ENCODE measurements at regions not wholly inside any gene's neighbourhood (a gene's known extent, or its start where the extent isn't known, plus 50 kb on each side); places are given as distances from the start of the nearest gene placed in this dataset.
A peak's percentile ranks its signal among the peaks of the same experiment; 100 is the strongest.

- no peak for DNase-seq (ENCODE audit: low read depth, low spot score)
- H3K27ac ChIP-seq = no peak overlapping the region
These were observed 84.7 kb upstream of the TSPAN8 start for GRCh38 chr12:71242511-71242910.

- no peak for DNase-seq (ENCODE audit: low read depth, low spot score)
- H3K27ac ChIP-seq = no peak overlapping the region
These were observed 83.1 kb upstream of the TSPAN8 start for GRCh38 chr12:71240946-71241345.

GRCh38 chr12:71239731-71240130 lies 81.9 kb upstream of the TSPAN8 start:
- H3K27ac ChIP-seq = no peak overlapping the region
- DNase-seq (ENCODE audit: low read depth, low spot score) = no peak

- no peak overlapping the region for H3K27ac ChIP-seq
- DNase-seq (ENCODE audit: low read depth, low spot score) = no peak
These were observed 79.3 kb upstream of the TSPAN8 start for GRCh38 chr12:71237128-71237527.

- no peak for DNase-seq (ENCODE audit: low read depth, low spot score)
- no peak overlapping the region for H3K27ac ChIP-seq
These were observed 78.4 kb upstream of the TSPAN8 start for GRCh38 chr12:71236133-71236660.

- no peak for DNase-seq (ENCODE audit: low read depth, low spot score)
- no peak overlapping the region for H3K27ac ChIP-seq
These were observed 75.3 kb upstream of the TSPAN8 start for GRCh38 chr12:71233083-71233482.

- no peak for DNase-seq (ENCODE audit: low read depth, low spot score)
- no peak overlapping the region for H3K27ac ChIP-seq
These were observed 72.7 kb upstream of the TSPAN8 start for GRCh38 chr12:71230542-71230941.

- DNase-seq (ENCODE audit: low read depth, low spot score) = no peak
- H3K27ac ChIP-seq = no peak overlapping the region
These were observed 65.3 kb upstream of the TSPAN8 start for GRCh38 chr12:71223139-71223538.

- no peak for DNase-seq (ENCODE audit: low read depth, low spot score)
- no peak overlapping the region for H3K27ac ChIP-seq
These were observed 64.6 kb upstream of the TSPAN8 start for GRCh38 chr12:71222436-71222835.

- H3K27ac ChIP-seq = no peak overlapping the region
- DNase-seq (ENCODE audit: low read depth, low spot score) = no peak
These were observed 62.5 kb upstream of the TSPAN8 start for GRCh38 chr12:71220260-71220659.

GRCh38 chr12:71219224-71219623 lies 61.4 kb upstream of the TSPAN8 start:
- no peak overlapping the region for H3K27ac ChIP-seq
- no peak for DNase-seq (ENCODE audit: low read depth, low spot score)

GRCh38 chr12:71218616-71219015 lies 60.8 kb upstream of the TSPAN8 start:
- no peak overlapping the region for H3K27ac ChIP-seq
- no peak for DNase-seq (ENCODE audit: low read depth, low spot score)

GRCh38 chr12:71216725-71217579 lies 59.2 kb upstream of the TSPAN8 start:
- peak; percentile 6 for DNase-seq (ENCODE audit: low read depth, low spot score)
- no peak overlapping the region for H3K27ac ChIP-seq

GRCh38 chr12:71214511-71215285 lies 56.9 kb upstream of the TSPAN8 start:
- no peak for DNase-seq (ENCODE audit: low read depth, low spot score)
- H3K27ac ChIP-seq = no peak overlapping the region

- DNase-seq (ENCODE audit: low read depth, low spot score) = no peak
- no peak overlapping the region for H3K27ac ChIP-seq
These were observed 50.4 kb upstream of the TSPAN8 start for GRCh38 chr12:71208053-71208685.

Measured in epithelial cell of prostate (primary cell).